Type B pancreatic cell (in vitro differentiated cells): ENCODE measurements at regions not wholly inside any gene's neighbourhood (a gene's known extent, or its start where the extent isn't known, plus 50 kb on each side); places are given as distances from the start of the nearest gene placed in this dataset.

ENCODE experiments used
- DNase-seq: peaks from one replicate; pipeline ENCODE4 v3.0.0; 2021; ENCODE audit warnings: mixed read lengths; ENCODE audit not compliant: unreplicated experiment; ENCODE audit errors: extremely low spot score
- H3K27ac Mint-ChIP-seq: 2 replicates; pipeline ENCODE4 v1.8.0; 2021; ENCODE audit warnings: mild to moderate bottlenecking, mixed read lengths
- H3K27me3 Mint-ChIP-seq: 2 replicates; pipeline ENCODE4 v1.8.0; 2021; ENCODE audit warnings: mixed read lengths
- H3K36me3 Mint-ChIP-seq: 2 replicates; pipeline ENCODE4 v1.8.0; 2021; ENCODE audit warnings: mixed read lengths
- H3K4me1 Mint-ChIP-seq: one replicate; pipeline ENCODE4 v1.8.0; 2021; ENCODE audit warnings: mixed read lengths; ENCODE audit not compliant: unreplicated experiment
- H3K4me3 Mint-ChIP-seq: 2 replicates; pipeline ENCODE4 v1.8.0; 2021; ENCODE audit warnings: mild to moderate bottlenecking, mixed read lengths
- H3K9me3 Mint-ChIP-seq: 2 replicates; pipeline ENCODE4 v1.8.0; 2021; ENCODE audit warnings: mixed read lengths
- CTCF ChIP-seq: fragments of 200-600 bp; sonication (generic); conservative IDR thresholded peaks from 2 replicates; pipeline ENCODE4 v1.5.0; 2021; ENCODE audit warnings: antibody characterized with exemption, mild to moderate bottlenecking

GRCh38 chr1:115496904-115497527 lies 144.8 kb upstream of the VANGL1 start:
- TF ChIP-seq CTCF = no peak
- Mint-ChIP-seq H3K27me3 (peaks cover 2% of the 10 kb centered on the region), H3K36me3 (no peaks in the 10 kb centered on the region), H3K9me3 (no peaks in the 10 kb centered on the region), H3K27ac (peak overlapping the region; percentile 14), H3K4me1 (peaks cover 9% of the 10 kb centered on the region), H3K4me3 (no peak overlapping the region)
- peak; percentile 25 for DNase-seq

GRCh38 chr1:115495625-115496024 lies 146.1 kb upstream of the VANGL1 start:
- TF ChIP-seq CTCF = no peak
- Mint-ChIP-seq H3K4me3 (no peak overlapping the region), H3K9me3 (no peaks in the 10 kb centered on the region), H3K4me1 (peaks cover 13% of the 10 kb centered on the region), H3K27me3 (peaks cover 2% of the 10 kb centered on the region), H3K36me3 (no peaks in the 10 kb centered on the region), H3K27ac (no peak overlapping the region)
- no peak for DNase-seq

GRCh38 chr1:115495111-115495510 lies 146.7 kb upstream of the VANGL1 start:
- no peak for TF ChIP-seq CTCF
- Mint-ChIP-seq H3K4me3 (no peak overlapping the region), H3K9me3 (peaks cover under 1% of the 10 kb centered on the region), H3K4me1 (peaks cover 13% of the 10 kb centered on the region), H3K27me3 (no peaks in the 10 kb centered on the region), H3K27ac (peak overlapping the region; percentile 34), H3K36me3 (no peaks in the 10 kb centered on the region)
- DNase-seq = peak; percentile 25

- H3K27ac Mint-ChIP-seq = no peak overlapping the region
- TF ChIP-seq CTCF = no peak
- no peak overlapping the region for H3K4me3 Mint-ChIP-seq
- peaks cover 13% of the 10 kb centered on the region for H3K4me1 Mint-ChIP-seq
- no peaks in the 10 kb centered on the region for H3K36me3 Mint-ChIP-seq
- peak; percentile 36 for DNase-seq
- no peaks in the 10 kb centered on the region for H3K27me3 Mint-ChIP-seq
- peaks cover 8% of the 10 kb centered on the region for H3K9me3 Mint-ChIP-seq
Observed at GRCh38 chr1:115493834-115494233, 147.9 kb upstream of the VANGL1 start.

- Mint-ChIP-seq H3K36me3 (no peaks in the 10 kb centered on the region), H3K4me3 (no peak overlapping the region), H3K27me3 (no peaks in the 10 kb centered on the region), H3K4me1 (peaks cover 13% of the 10 kb centered on the region), H3K9me3 (peaks cover 8% of the 10 kb centered on the region), H3K27ac (no peak overlapping the region)
- peak; percentile 34 for DNase-seq
- TF ChIP-seq CTCF = no peak
Observed at GRCh38 chr1:115492880-115493279, 148.9 kb upstream of the VANGL1 start.
